T-helper 2 cell treated with Interferon-gamma antibody and Interleukin-4, amounts not matched to agents 100 ng/mL and 5 ng/mL, for 36 hours (primary cell): ENCODE measurements at regions not wholly inside any gene's neighbourhood (a gene's known extent, or its start where the extent isn't known, plus 50 kb on each side); places are given as distances from the start of the nearest gene placed in this dataset.

ENCODE experiments used
- intact Hi-C: fragments of 100-400 bp; cut with micrococcal nuclease; formaldehyde crosslinking; loops from one replicate; pipeline ENCODE4 v1.15.1; 2023

GRCh38 chr12:88957358-88957757 is 377.1 kb upstream of the KITLG start:
- intact Hi-C loops: no loop called here

- intact Hi-C loops: no loop called here
Measured at GRCh38 chr12:88955531-88955930, 375.3 kb upstream of the KITLG start.

GRCh38 chr12:88953029-88953586 is 372.8 kb upstream of the KITLG start:
- intact Hi-C loops: no loop called here

- intact Hi-C loops: no loop called here
Measured at GRCh38 chr12:88952562-88952942, 372.3 kb upstream of the KITLG start.

- intact Hi-C loops: no loop called here
Measured at GRCh38 chr12:88951860-88952561, 371.7 kb upstream of the KITLG start.

GRCh38 chr12:88951177-88951576 is 370.9 kb upstream of the KITLG start:
- intact Hi-C loops: no loop called here

- intact Hi-C loops: no loop called here
Measured at GRCh38 chr12:88947486-88948043, 367.3 kb upstream of the KITLG start.

- intact Hi-C loops: no loop called here
Measured at GRCh38 chr12:88946372-88946997, 366.2 kb upstream of the KITLG start.

GRCh38 chr12:88945051-88945732 is 364.9 kb upstream of the KITLG start:
- intact Hi-C loops: no loop called here

- intact Hi-C loops: no loop called here
Measured at GRCh38 chr12:88944397-88944796, 364.1 kb upstream of the KITLG start.

GRCh38 chr12:88940854-88941253 is 360.6 kb upstream of the KITLG start:
- intact Hi-C loops: no loop called here

GRCh38 chr12:88935856-88936255 is 355.6 kb upstream of the KITLG start:
- intact Hi-C loops: no loop called here

GRCh38 chr12:88934163-88934747 is 354.0 kb upstream of the KITLG start:
- intact Hi-C loops: no loop called here

GRCh38 chr12:88932457-88932856 is 352.2 kb upstream of the KITLG start:
- intact Hi-C loops: no loop called here

- intact Hi-C loops: no loop called here
Measured at GRCh38 chr12:88931598-88931997, 351.3 kb upstream of the KITLG start.

GRCh38 chr12:88925454-88925853 is 345.2 kb upstream of the KITLG start:
- intact Hi-C loops: no loop called here

- intact Hi-C loops: no loop called here
Measured at GRCh38 chr12:88924162-88924561, 343.9 kb upstream of the KITLG start.

- intact Hi-C loops: no loop called here
Measured at GRCh38 chr12:88923631-88924030, 343.4 kb upstream of the KITLG start.

- intact Hi-C loops: no loop called here
Measured at GRCh38 chr12:88922816-88923215, 342.5 kb upstream of the KITLG start.

- intact Hi-C loops: no loop called here
Measured at GRCh38 chr12:88921890-88922532, 341.7 kb upstream of the KITLG start.

- intact Hi-C loops: no loop called here
Measured at GRCh38 chr12:88921434-88921833, 341.2 kb upstream of the KITLG start.
